ENCODE measurements at regions not wholly inside any gene's neighbourhood (a gene's known extent, or its start where the extent isn't known, plus 50 kb on each side); places are given as distances from the start of the nearest gene placed in this dataset.

DNA sequence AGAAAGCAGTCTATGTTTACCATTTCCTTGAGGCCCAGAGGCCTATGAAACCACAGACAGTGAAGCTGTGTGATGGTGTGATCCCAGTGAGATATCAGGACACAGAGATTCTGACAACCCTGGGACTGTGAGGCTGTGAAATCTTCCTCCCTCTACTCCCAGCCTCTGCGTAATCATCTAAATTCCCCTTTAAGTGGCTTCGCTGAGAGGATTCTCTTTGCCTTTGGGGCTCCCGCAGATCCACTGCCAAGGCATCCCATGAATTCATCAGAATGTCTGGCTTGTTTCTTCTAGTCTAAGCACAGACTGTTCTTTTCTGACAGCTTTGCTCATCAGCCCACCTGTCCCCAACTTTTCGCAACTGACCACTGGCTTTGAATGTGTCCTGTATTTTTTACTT lies 901.2 kb upstream of the NR2F2 start:
- 28% methylated on average over 4 of the region's 4 CpGs for WGBS (ENCODE audit: low lambda C conversion rate)
- intact Hi-C loops (cut with micrococcal nuclease; ENCODE audit: unreplicated experiment), result no loop called here
- no peak for DNase-seq (ENCODE audit: low spot score)

More for the DNA sequence above, 901.2 kb upstream of the NR2F2 start:
- Histone ChIP-seq H3K27me3 (ENCODE audit: control insufficient read depth in 1 of 2, insufficient read depth in 2 of 2, low read length in 2 of 2) (no peaks in the 10 kb centered on the region), H3K9me3 (ENCODE audit: low read length) (peaks cover 82% of the 10 kb centered on the region), H3K36me3 (replicated peaks in 1 of 2; ENCODE audit: control insufficient read depth in 1 of 2, insufficient read depth in 2 of 2, low read length in 2 of 2) (no peaks in the 10 kb centered on the region), H3K27ac (ENCODE audit: extremely low read length, insufficient read depth, low read length) (no peak overlapping the region), H2AFZ (ENCODE audit: low read length) (no peak overlapping the region), H3K4me2 (ENCODE audit: low read depth, low read length) (no peak overlapping the region), H3K4me3 (replicated peaks in 1 of 3; ENCODE audit: insufficient read depth in 1 of 3, low read depth in 2 of 3, low read length in 3 of 3) (no peak overlapping the region), H4K20me1 (ENCODE audit: insufficient read depth, low read length) (no peaks in the 10 kb centered on the region), H3K9ac (ENCODE audit: insufficient read depth, low read depth, low read length) (no peak overlapping the region), H3K79me2 (ENCODE audit: insufficient read depth, low read length) (no peaks in the 10 kb centered on the region), H3K4me1 (ENCODE audit: insufficient read depth, low read length) (no peaks in the 10 kb centered on the region)
- TF ChIP-seq, protein P1, sequence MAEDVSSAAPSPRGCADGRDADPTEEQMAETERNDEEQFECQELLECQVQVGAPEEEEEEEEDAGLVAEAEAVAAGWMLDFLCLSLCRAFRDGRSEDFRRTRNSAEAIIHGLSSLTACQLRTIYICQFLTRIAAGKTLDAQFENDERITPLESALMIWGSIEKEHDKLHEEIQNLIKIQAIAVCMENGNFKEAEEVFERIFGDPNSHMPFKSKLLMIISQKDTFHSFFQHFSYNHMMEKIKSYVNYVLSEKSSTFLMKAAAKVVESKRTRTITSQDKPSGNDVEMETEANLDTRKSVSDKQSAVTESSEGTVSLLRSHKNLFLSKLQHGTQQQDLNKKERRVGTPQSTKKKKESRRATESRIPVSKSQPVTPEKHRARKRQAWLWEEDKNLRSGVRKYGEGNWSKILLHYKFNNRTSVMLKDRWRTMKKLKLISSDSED (CRISPR knock-in tag; IDR thresholded peaks at IDR 0.05), result no peak
- no peak for TF ChIP-seq KMT2B (CRISPR knock-in tag; IDR thresholded peaks at IDR 0.05)
- TF ChIP-seq, protein P2, sequence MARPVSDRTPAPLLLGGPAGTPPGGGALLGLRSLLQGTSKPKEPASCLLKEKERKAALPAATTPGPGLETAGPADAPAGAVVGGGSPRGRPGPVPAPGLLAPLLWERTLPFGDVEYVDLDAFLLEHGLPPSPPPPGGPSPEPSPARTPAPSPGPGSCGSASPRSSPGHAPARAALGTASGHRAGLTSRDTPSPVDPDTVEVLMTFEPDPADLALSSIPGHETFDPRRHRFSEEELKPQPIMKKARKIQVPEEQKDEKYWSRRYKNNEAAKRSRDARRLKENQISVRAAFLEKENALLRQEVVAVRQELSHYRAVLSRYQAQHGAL (CRISPR knock-in tag; IDR thresholded peaks at IDR 0.05; ENCODE audit: not compliant biosample characterization), result no peak
- no peak for TF ChIP-seq ZNF232 (CRISPR knock-in tag; IDR thresholded peaks at IDR 0.05; ENCODE audit: borderline replicate concordance)
- TF ChIP-seq ELF4 (CRISPR knock-in tag; IDR thresholded peaks at IDR 0.05; ENCODE audit: borderline replicate concordance), result no peak
- no peak for TF ChIP-seq ZFP36L1 (CRISPR knock-in tag; IDR thresholded peaks at IDR 0.05)
- TF ChIP-seq ZFYVE20 (CRISPR knock-in tag; IDR thresholded peaks at IDR 0.05; ENCODE audit: borderline replicate concordance, low read depth), result no peak
- no peak for TF ChIP-seq ZNF17 (CRISPR knock-in tag; IDR thresholded peaks at IDR 0.05)
- TF ChIP-seq SIN3A (IDR thresholded peaks at IDR 0.05; ENCODE audit: borderline replicate concordance, low read depth, low read length), result no peak
- no peak for TF ChIP-seq FOSL1 (CRISPR knock-in tag; IDR thresholded peaks at IDR 0.05; ENCODE audit: borderline replicate concordance)
- TF ChIP-seq GZF1 (CRISPR knock-in tag; IDR thresholded peaks at IDR 0.05), result no peak
- TF ChIP-seq TAF1 (CRISPR knock-in tag; IDR thresholded peaks at IDR 0.05), result no peak
- TF ChIP-seq HIVEP1 (CRISPR knock-in tag; IDR thresholded peaks at IDR 0.05), result no peak
- TF ChIP-seq, protein P3, sequence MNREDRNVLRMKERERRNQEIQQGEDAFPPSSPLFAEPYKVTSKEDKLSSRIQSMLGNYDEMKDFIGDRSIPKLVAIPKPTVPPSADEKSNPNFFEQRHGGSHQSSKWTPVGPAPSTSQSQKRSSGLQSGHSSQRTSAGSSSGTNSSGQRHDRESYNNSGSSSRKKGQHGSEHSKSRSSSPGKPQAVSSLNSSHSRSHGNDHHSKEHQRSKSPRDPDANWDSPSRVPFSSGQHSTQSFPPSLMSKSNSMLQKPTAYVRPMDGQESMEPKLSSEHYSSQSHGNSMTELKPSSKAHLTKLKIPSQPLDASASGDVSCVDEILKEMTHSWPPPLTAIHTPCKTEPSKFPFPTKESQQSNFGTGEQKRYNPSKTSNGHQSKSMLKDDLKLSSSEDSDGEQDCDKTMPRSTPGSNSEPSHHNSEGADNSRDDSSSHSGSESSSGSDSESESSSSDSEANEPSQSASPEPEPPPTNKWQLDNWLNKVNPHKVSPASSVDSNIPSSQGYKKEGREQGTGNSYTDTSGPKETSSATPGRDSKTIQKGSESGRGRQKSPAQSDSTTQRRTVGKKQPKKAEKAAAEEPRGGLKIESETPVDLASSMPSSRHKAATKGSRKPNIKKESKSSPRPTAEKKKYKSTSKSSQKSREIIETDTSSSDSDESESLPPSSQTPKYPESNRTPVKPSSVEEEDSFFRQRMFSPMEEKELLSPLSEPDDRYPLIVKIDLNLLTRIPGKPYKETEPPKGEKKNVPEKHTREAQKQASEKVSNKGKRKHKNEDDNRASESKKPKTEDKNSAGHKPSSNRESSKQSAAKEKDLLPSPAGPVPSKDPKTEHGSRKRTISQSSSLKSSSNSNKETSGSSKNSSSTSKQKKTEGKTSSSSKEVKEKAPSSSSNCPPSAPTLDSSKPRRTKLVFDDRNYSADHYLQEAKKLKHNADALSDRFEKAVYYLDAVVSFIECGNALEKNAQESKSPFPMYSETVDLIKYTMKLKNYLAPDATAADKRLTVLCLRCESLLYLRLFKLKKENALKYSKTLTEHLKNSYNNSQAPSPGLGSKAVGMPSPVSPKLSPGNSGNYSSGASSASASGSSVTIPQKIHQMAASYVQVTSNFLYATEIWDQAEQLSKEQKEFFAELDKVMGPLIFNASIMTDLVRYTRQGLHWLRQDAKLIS (CRISPR knock-in tag; IDR thresholded peaks at IDR 0.05), result no peak
- TF ChIP-seq KDM6A (CRISPR knock-in tag; IDR thresholded peaks at IDR 0.05; ENCODE audit: low read depth), result no peak
- TF ChIP-seq TCF12 (IDR thresholded peaks at IDR 0.05), result no peak
- TF ChIP-seq TCF12 (CRISPR knock-in tag; IDR thresholded peaks at IDR 0.05), result no peak
- TF ChIP-seq NCOA2 (CRISPR knock-in tag; IDR thresholded peaks at IDR 0.05), result no peak
- TF ChIP-seq ZNF317 (CRISPR knock-in tag; IDR thresholded peaks at IDR 0.05), result no peak
- TF ChIP-seq ATM (IDR thresholded peaks at IDR 0.05; ENCODE audit: borderline replicate concordance), result no peak
- TF ChIP-seq MED13 (CRISPR knock-in tag; IDR thresholded peaks at IDR 0.05), result no peak
- FAIRE-seq (no peak), ATAC-seq (no peak)
- POLR2A ChIA-PET, result no interaction called here
- BruUV-seq (replicated peaks), result no TSS peak
- in situ Hi-C loops (cut with HindIII; ENCODE audit: extremely low pct_ligation_motif_present, low pct_unique_long_range_greater_than_20kb), result no loop called here
- CTCF ChIA-PET (ENCODE audit: low intra/inter-chr PET ratio, low total read pairs), result no interaction called here
